GM21619 (cell line): ENCODE measurements at regions not wholly inside any gene's neighbourhood (a gene's known extent, or its start where the extent isn't known, plus 50 kb on each side); places are given as distances from the start of the nearest gene placed in this dataset.

Experiments
- ATAC-seq: cut with Tn5 transposase; IDR thresholded peaks from one replicate; pipeline ENCODE4 v1.9.1; 2021; ENCODE audit not compliant: unreplicated experiment

GRCh38 chr15:38879909-38880471 is 315.4 kb upstream of the RASGRP1 start:
- ATAC-seq = no peak

- ATAC-seq = no peak
Observed at GRCh38 chr15:38882221-38882620, 317.6 kb upstream of the RASGRP1 start.

- no peak for ATAC-seq
Observed at GRCh38 chr15:38883987-38884386, 319.4 kb upstream of the RASGRP1 start.

- ATAC-seq = no peak
Observed at GRCh38 chr15:38885001-38885400, 320.4 kb upstream of the RASGRP1 start.

- ATAC-seq = no peak
Observed at GRCh38 chr15:38885471-38885952, 320.9 kb upstream of the RASGRP1 start.

- no peak for ATAC-seq
Observed at GRCh38 chr15:38886315-38887163, 321.9 kb upstream of the RASGRP1 start.

- no peak for ATAC-seq
Observed at GRCh38 chr15:38888701-38889221, 324.1 kb upstream of the RASGRP1 start.

- no peak for ATAC-seq
Observed at GRCh38 chr15:38890194-38890593, 325.6 kb upstream of the RASGRP1 start.

- no peak for ATAC-seq
Observed at GRCh38 chr15:38893925-38894242, 329.3 kb upstream of the RASGRP1 start.

GRCh38 chr15:38894243-38894948 is 329.8 kb upstream of the RASGRP1 start:
- ATAC-seq = no peak

GRCh38 chr15:38895326-38896255 is 331.0 kb upstream of the RASGRP1 start:
- no peak for ATAC-seq

- no peak for ATAC-seq
Observed at GRCh38 chr15:38896647-38897046, 332.0 kb upstream of the RASGRP1 start.

- ATAC-seq = no peak
Observed at GRCh38 chr15:38897551-38897950, 332.9 kb upstream of the RASGRP1 start.

- no peak for ATAC-seq
Observed at GRCh38 chr15:38898236-38898635, 333.6 kb upstream of the RASGRP1 start.

GRCh38 chr15:38899300-38899699 is 334.7 kb upstream of the RASGRP1 start:
- no peak for ATAC-seq

GRCh38 chr15:38904298-38904697 is 339.7 kb upstream of the RASGRP1 start:
- no peak for ATAC-seq

- ATAC-seq = no peak
Observed at GRCh38 chr15:38905632-38906031, 341.0 kb upstream of the RASGRP1 start.

GRCh38 chr15:38920966-38921365 is 356.4 kb upstream of the RASGRP1 start:
- ATAC-seq = no peak

- no peak for ATAC-seq
Observed at GRCh38 chr15:38921471-38921870, 356.9 kb upstream of the RASGRP1 start.

GRCh38 chr15:38928431-38928830 is 363.8 kb upstream of the RASGRP1 start:
- ATAC-seq = no peak
